ENCODE measurements at regions not wholly inside any gene's neighbourhood (a gene's known extent, or its start where the extent isn't known, plus 50 kb on each side); places are given as distances from the start of the nearest gene placed in this dataset.

DNA sequence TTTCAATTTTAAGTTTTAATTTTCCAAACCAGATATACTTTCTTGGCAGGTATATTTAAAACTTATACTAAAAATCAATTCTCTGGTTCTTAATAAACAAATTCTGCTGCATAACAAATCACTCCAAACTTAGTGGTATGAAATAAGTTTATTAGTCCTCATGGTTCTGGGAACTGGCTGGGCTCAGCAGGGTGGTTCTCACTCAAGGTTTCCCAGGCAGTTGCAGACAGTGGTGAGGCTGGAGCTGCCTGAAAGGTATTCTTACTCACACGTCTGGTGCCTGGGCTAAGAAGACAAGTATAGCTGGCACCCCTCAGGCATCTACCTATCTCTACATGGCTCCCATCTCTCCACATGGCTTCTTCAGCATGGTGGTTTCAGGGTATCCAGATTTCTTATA lies 308.2 kb upstream of the CCDC196 start:
- Histone ChIP-seq H3K27ac (no peak overlapping the region), H3K4me1 (ENCODE audit: low read depth, poor library complexity, severe bottlenecking) (no peaks in the 10 kb centered on the region), H3K9ac (no peak overlapping the region), H3K4me2 (no peak overlapping the region), H3K36me3 (ENCODE audit: insufficient read depth) (no peaks in the 10 kb centered on the region), H3K27me3 (ENCODE audit: insufficient read depth, low read depth) (no peaks in the 10 kb centered on the region), H3K4me3 (IDR thresholded peaks at IDR 0.05; ENCODE audit: insufficient read depth, low read depth, low read length) (no peak overlapping the region), H3K79me2 (ENCODE audit: insufficient read depth, low read depth) (no peaks in the 10 kb centered on the region), H4K20me1 (ENCODE audit: insufficient read depth) (no peaks in the 10 kb centered on the region), H2AFZ (ENCODE audit: low read depth) (no peak overlapping the region)
- TF ChIP-seq, protein P1, sequence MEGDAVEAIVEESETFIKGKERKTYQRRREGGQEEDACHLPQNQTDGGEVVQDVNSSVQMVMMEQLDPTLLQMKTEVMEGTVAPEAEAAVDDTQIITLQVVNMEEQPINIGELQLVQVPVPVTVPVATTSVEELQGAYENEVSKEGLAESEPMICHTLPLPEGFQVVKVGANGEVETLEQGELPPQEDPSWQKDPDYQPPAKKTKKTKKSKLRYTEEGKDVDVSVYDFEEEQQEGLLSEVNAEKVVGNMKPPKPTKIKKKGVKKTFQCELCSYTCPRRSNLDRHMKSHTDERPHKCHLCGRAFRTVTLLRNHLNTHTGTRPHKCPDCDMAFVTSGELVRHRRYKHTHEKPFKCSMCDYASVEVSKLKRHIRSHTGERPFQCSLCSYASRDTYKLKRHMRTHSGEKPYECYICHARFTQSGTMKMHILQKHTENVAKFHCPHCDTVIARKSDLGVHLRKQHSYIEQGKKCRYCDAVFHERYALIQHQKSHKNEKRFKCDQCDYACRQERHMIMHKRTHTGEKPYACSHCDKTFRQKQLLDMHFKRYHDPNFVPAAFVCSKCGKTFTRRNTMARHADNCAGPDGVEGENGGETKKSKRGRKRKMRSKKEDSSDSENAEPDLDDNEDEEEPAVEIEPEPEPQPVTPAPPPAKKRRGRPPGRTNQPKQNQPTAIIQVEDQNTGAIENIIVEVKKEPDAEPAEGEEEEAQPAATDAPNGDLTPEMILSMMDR (conservative IDR thresholded peaks at IDR 0.05; ENCODE audit: low read depth, low read length): no peak

DNA sequence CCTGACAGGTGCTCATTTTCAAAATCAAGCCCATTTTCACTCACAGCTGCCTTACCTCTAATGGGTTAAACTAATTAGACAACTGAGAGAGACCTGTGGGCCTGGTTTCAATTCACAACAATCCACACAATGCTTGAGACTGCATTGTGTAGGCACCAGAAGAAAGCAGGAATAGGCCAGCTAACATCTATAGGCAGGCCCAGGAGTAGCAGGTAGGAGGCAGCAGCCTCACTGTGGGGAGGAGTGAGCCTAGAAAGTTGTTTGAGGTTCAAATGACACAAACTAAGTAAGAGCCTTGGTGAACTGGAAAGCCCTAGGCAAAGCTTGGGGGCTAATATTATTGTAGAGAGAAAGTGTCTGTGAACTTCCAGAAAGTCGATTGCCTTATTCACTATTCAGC lies 289.5 kb upstream of the CCDC196 start:
- TF ChIP-seq, protein P1 (conservative IDR thresholded peaks at IDR 0.05; ENCODE audit: low read depth, low read length): no peak
- Histone ChIP-seq H3K27me3 (ENCODE audit: insufficient read depth, low read depth) (no peaks in the 10 kb centered on the region), H3K9ac (no peak overlapping the region), H3K36me3 (ENCODE audit: insufficient read depth) (no peaks in the 10 kb centered on the region), H3K4me3 (IDR thresholded peaks at IDR 0.05; ENCODE audit: insufficient read depth, low read depth, low read length) (no peak overlapping the region), H3K79me2 (ENCODE audit: insufficient read depth, low read depth) (no peaks in the 10 kb centered on the region), H4K20me1 (ENCODE audit: insufficient read depth) (no peaks in the 10 kb centered on the region), H3K4me1 (ENCODE audit: low read depth, poor library complexity, severe bottlenecking) (no peaks in the 10 kb centered on the region), H2AFZ (ENCODE audit: low read depth) (no peak overlapping the region), H3K4me2 (no peak overlapping the region), H3K27ac (no peak overlapping the region)

DNA sequence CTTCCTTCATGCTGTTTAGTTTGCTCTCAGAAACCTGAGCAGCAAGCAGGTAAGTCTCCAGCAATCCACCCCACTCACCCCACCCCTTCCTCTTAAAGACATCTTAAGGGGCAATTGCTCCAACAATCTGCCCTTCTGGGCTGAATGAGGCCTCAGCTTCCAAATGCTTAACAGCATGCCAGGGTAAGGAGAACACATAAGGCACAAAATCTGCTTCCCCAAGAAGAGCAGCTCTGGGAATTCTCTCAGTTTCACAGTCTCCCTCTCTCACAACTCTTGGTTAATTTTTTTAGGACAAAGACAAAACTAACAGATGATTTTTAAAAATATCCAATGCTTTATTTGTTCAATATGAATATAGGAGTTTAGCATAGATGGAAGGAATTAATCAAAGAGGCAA lies 288.9 kb upstream of the CCDC196 start:
- TF ChIP-seq, protein P1 (conservative IDR thresholded peaks at IDR 0.05; ENCODE audit: low read depth, low read length): no peak
- Histone ChIP-seq H2AFZ (ENCODE audit: low read depth) (no peak overlapping the region), H4K20me1 (ENCODE audit: insufficient read depth) (no peaks in the 10 kb centered on the region), H3K4me1 (ENCODE audit: low read depth, poor library complexity, severe bottlenecking) (no peaks in the 10 kb centered on the region), H3K36me3 (ENCODE audit: insufficient read depth) (no peaks in the 10 kb centered on the region), H3K79me2 (ENCODE audit: insufficient read depth, low read depth) (no peaks in the 10 kb centered on the region), H3K27me3 (ENCODE audit: insufficient read depth, low read depth) (no peaks in the 10 kb centered on the region), H3K4me3 (IDR thresholded peaks at IDR 0.05; ENCODE audit: insufficient read depth, low read depth, low read length) (no peak overlapping the region), H3K9ac (no peak overlapping the region), H3K27ac (no peak overlapping the region), H3K4me2 (no peak overlapping the region)

DNA sequence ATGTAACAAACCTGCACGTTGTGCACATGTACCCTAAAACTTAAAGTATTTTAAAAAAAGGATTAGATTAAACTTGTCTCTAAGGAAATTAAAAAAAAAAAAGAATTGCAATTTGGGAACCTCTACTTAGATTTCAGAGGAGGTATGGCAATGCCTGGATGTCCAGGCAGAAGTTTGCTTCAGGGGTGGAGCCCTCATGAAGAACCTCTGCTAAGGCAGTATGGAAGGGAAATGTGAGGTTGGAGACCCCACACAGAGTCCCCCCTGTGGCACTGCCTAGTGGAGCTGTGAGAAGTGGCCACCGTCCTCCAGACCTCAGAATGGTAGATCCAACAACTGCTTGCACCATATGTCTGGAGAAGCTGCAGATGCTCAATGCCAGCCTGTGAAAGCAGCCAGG lies 279.6 kb upstream of the CCDC196 start:
- Histone ChIP-seq H4K20me1 (ENCODE audit: insufficient read depth) (no peaks in the 10 kb centered on the region), H3K4me1 (ENCODE audit: low read depth, poor library complexity, severe bottlenecking) (no peaks in the 10 kb centered on the region), H3K27ac (no peak overlapping the region), H3K4me2 (no peak overlapping the region), H3K27me3 (ENCODE audit: insufficient read depth, low read depth) (no peaks in the 10 kb centered on the region), H3K79me2 (ENCODE audit: insufficient read depth, low read depth) (no peaks in the 10 kb centered on the region), H3K4me3 (IDR thresholded peaks at IDR 0.05; ENCODE audit: insufficient read depth, low read depth, low read length) (no peak overlapping the region), H2AFZ (ENCODE audit: low read depth) (no peak overlapping the region), H3K9ac (no peak overlapping the region), H3K36me3 (ENCODE audit: insufficient read depth) (no peaks in the 10 kb centered on the region)
- TF ChIP-seq, protein P1 (conservative IDR thresholded peaks at IDR 0.05; ENCODE audit: low read depth, low read length): no peak

DNA sequence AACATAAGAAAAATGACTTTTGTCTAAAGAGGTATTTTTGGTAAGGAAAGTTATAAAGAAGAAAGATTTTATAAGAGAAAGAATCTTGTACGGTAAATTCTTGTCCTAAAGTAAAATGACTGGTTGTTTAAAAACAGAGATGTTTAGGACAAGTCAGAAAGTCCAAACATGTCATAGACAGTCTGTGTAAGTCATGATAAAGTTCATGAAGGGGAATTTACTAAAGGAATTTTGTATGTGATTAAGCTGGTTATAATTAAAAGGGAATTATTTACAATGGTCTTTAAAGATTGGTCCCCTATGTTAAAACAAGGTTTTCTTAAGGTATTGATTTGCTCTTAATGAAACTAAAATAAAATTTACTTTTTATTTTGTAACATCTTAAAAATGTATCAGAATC lies 269.4 kb upstream of the CCDC196 start:
- H3K4me1 ChIP-seq (ENCODE audit: low read depth, poor library complexity, severe bottlenecking): no peaks in the 10 kb centered on the region
- H3K79me2 ChIP-seq (ENCODE audit: insufficient read depth, low read depth): no peaks in the 10 kb centered on the region
- no peak overlapping the region for H2AFZ ChIP-seq (ENCODE audit: low read depth)
- H3K36me3 ChIP-seq (ENCODE audit: insufficient read depth): no peaks in the 10 kb centered on the region
- no peak overlapping the region for H3K9ac ChIP-seq
- no peaks in the 10 kb centered on the region for H4K20me1 ChIP-seq (ENCODE audit: insufficient read depth)
- H3K4me2 ChIP-seq: no peak overlapping the region
- no peaks in the 10 kb centered on the region for H3K27me3 ChIP-seq (ENCODE audit: insufficient read depth, low read depth)
- no peak overlapping the region for H3K4me3 ChIP-seq (IDR thresholded peaks at IDR 0.05; ENCODE audit: insufficient read depth, low read depth, low read length)
- TF ChIP-seq, protein P1 (conservative IDR thresholded peaks at IDR 0.05; ENCODE audit: low read depth, low read length): no peak
- H3K27ac ChIP-seq: no peak overlapping the region

All from KMS-11 (cell line).